ENCODE measurements at regions not wholly inside any gene's neighbourhood (a gene's known extent, or its start where the extent isn't known, plus 50 kb on each side); places are given as distances from the start of the nearest gene placed in this dataset.

DNA sequence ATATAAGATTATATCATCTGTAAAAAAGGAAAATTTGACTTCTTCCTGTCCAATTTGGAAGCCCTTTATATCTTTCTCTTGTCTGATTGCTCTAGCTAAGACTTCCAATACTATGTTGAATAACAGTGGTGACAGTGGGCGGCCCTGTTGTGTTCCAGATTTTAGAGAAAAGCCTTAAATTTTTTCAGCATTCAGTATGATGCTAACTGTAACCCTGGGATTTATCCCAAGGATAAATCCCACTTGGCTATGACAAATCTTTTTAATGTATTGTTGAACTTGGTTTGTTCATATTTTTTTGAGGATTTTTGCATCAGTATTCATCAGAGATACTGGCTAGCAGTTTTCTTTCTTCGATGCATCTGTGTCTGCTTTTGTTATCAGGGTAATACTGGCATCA is 217.2 kb upstream of the ARSJ start:
- TF ChIP-seq, protein P1, sequence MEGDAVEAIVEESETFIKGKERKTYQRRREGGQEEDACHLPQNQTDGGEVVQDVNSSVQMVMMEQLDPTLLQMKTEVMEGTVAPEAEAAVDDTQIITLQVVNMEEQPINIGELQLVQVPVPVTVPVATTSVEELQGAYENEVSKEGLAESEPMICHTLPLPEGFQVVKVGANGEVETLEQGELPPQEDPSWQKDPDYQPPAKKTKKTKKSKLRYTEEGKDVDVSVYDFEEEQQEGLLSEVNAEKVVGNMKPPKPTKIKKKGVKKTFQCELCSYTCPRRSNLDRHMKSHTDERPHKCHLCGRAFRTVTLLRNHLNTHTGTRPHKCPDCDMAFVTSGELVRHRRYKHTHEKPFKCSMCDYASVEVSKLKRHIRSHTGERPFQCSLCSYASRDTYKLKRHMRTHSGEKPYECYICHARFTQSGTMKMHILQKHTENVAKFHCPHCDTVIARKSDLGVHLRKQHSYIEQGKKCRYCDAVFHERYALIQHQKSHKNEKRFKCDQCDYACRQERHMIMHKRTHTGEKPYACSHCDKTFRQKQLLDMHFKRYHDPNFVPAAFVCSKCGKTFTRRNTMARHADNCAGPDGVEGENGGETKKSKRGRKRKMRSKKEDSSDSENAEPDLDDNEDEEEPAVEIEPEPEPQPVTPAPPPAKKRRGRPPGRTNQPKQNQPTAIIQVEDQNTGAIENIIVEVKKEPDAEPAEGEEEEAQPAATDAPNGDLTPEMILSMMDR (IDR thresholded peaks at IDR 0.05), result no peak

DNA sequence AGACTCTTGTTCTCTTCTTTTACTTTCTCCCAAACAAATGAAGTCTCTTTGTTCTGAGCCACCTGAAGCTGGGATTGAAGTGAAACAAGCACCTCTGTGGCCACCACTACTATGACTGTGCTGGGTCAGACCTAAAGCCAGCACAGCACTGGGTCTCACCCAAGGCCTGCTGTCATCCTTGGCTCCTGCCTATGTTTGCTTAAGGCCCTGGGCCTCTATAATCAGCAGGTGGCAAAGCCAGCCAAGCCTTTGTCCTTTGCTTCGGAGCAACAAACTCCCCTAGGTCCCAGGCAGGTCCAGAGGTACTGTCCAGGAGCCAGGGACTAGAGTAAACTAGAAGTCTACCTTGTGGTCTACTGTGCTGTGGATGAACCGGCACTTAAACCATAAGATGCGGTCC is 220.6 kb upstream of the ARSJ start:
- Mint-ChIP-seq H3K9me3 (no peaks in the 10 kb centered on the region), H3K4me1 (ENCODE audit: low read depth) (no peaks in the 10 kb centered on the region), H3K4me3 (no peak overlapping the region), H3K27ac (no peak overlapping the region), H3K27me3 (peaks cover 11% of the 10 kb centered on the region), H3K36me3 (ENCODE audit: low read depth) (no peaks in the 10 kb centered on the region)
- ChIA-PET POLR2A (no interaction called here), CTCF (no interaction called here)
- TF ChIP-seq, protein P1 (IDR thresholded peaks at IDR 0.05), result no peak
- Histone ChIP-seq H3K27ac (ENCODE audit: low read depth in 1 of 2, low read length in 2 of 2) (no peak overlapping the region), H3K36me3 (ENCODE audit: insufficient read depth, low read length) (no peaks in the 10 kb centered on the region), H3K4me3 (ENCODE audit: low read length) (no peak overlapping the region), H3K4me1 (ENCODE audit: insufficient read depth, low read length) (no peaks in the 10 kb centered on the region), H3K9me3 (ENCODE audit: control insufficient read depth in 1 of 2, insufficient read depth in 1 of 2, low read length in 2 of 2) (no peaks in the 10 kb centered on the region), H3K27me3 (ENCODE audit: control insufficient read depth in 1 of 2, insufficient read depth in 2 of 2, low read length in 2 of 2) (no peaks in the 10 kb centered on the region)
- DNase-seq, result no peak
- intact Hi-C loops (cut with DNase I, micrococcal nuclease), result no loop called here
- no peak for ATAC-seq (ENCODE audit: poor library complexity)

More for the DNA sequence above, 217.2 kb upstream of the ARSJ start:
- no peak for DNase-seq
- H3K4me3 ChIP-seq (ENCODE audit: low read length), result no peak overlapping the region
- Mint-ChIP-seq H3K4me1 (ENCODE audit: low read depth) (no peaks in the 10 kb centered on the region), H3K4me3 (no peak overlapping the region), H3K9me3 (no peaks in the 10 kb centered on the region), H3K27me3 (peaks cover 11% of the 10 kb centered on the region), H3K27ac (no peak overlapping the region), H3K36me3 (ENCODE audit: low read depth) (no peaks in the 10 kb centered on the region)
- no peaks in the 10 kb centered on the region for H3K27me3 ChIP-seq (ENCODE audit: control insufficient read depth in 1 of 2, insufficient read depth in 2 of 2, low read length in 2 of 2)
- ATAC-seq (ENCODE audit: poor library complexity), result no peak
- no peaks in the 10 kb centered on the region for H3K36me3 ChIP-seq (ENCODE audit: insufficient read depth, low read length)
- no peaks in the 10 kb centered on the region for H3K4me1 ChIP-seq (ENCODE audit: insufficient read depth, low read length)
- H3K27ac ChIP-seq (ENCODE audit: low read depth in 1 of 2, low read length in 2 of 2), result no peak overlapping the region
- intact Hi-C loops (cut with DNase I, micrococcal nuclease), result no loop called here
- ChIA-PET CTCF (no interaction called here), POLR2A (no interaction called here)
- H3K9me3 ChIP-seq (ENCODE audit: control insufficient read depth in 1 of 2, insufficient read depth in 1 of 2, low read length in 2 of 2), result no peaks in the 10 kb centered on the region

DNA sequence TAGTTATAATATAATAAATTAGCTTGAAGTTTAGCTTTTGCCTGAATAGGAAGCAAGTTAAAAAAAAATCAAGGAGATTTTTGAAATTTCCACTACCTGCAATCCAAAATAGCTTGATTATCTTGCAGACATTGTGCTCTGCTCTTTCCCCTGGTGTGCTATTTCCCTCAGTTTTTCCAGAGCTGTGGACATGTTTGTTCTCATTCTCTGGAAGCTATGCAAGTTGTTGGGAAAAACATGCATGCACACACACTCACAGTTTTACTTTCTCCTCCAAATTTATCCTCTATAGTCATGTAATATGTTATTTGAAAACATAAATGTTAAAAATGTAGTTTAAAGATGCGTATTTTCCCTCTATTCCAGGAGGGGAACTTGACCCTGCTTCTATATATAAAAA is 225.8 kb upstream of the ARSJ start:
- TF ChIP-seq, protein P1 (IDR thresholded peaks at IDR 0.05), result no peak
- intact Hi-C loops (cut with DNase I, micrococcal nuclease), result no loop called here
- H3K27ac ChIP-seq (ENCODE audit: low read depth in 1 of 2, low read length in 2 of 2), result no peak overlapping the region
- no peaks in the 10 kb centered on the region for H3K36me3 Mint-ChIP-seq (ENCODE audit: low read depth)
- H3K36me3 ChIP-seq (ENCODE audit: insufficient read depth, low read length), result no peaks in the 10 kb centered on the region
- H3K27me3 Mint-ChIP-seq, result peaks cover 20% of the 10 kb centered on the region
- no peaks in the 10 kb centered on the region for H3K4me1 ChIP-seq (ENCODE audit: insufficient read depth, low read length)
- no peaks in the 10 kb centered on the region for H3K4me1 Mint-ChIP-seq (ENCODE audit: low read depth)
- ChIA-PET POLR2A (no interaction called here), CTCF (no interaction called here)
- H3K27ac Mint-ChIP-seq, result no peak overlapping the region
- no peak overlapping the region for H3K4me3 Mint-ChIP-seq
- H3K9me3 ChIP-seq (ENCODE audit: control insufficient read depth in 1 of 2, insufficient read depth in 1 of 2, low read length in 2 of 2), result no peaks in the 10 kb centered on the region
- H3K27me3 ChIP-seq (ENCODE audit: control insufficient read depth in 1 of 2, insufficient read depth in 2 of 2, low read length in 2 of 2), result peaks cover 0 to 4% of the 10 kb centered on the region in 2 experiments
- ATAC-seq (ENCODE audit: poor library complexity) (no peak), DNase-seq (no peak)
- no peaks in the 10 kb centered on the region for H3K9me3 Mint-ChIP-seq
- no peak overlapping the region for H3K4me3 ChIP-seq (ENCODE audit: low read length)
